HG02981 (cell line): ENCODE measurements at regions not wholly inside any gene's neighbourhood (a gene's known extent, or its start where the extent isn't known, plus 50 kb on each side); places are given as distances from the start of the nearest gene placed in this dataset.

Experiments
- ATAC-seq: cut with Tn5 transposase; IDR thresholded peaks from one replicate; pipeline ENCODE4 v1.9.1; 2021; ENCODE audit warnings: mild to moderate bottlenecking, moderate library complexity; ENCODE audit not compliant: unreplicated experiment

- peak; percentile 93 for ATAC-seq
Measured at GRCh38 chr4:18366892-18367291, 345.3 kb upstream of the LCORL start.

DNA sequence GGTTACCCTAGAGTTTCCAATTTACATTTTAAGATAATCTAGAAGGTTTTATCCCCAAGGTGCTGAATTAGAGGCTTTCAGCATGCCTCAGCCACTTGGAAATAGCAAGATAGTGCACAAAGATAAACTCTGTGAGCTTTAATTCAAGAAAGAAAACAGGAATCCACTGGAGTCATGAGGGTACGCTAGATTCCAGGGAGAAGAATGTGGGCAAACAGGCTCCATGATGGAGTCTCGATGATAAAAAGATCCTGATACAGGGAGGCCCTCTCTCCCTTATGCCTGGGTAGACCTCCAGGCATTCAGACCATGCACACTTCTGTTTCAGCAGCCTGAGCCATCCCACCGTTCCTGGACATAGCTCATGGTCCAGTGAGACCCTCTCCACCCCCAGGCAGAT is 344.6 kb upstream of the LCORL start:
- no peak for ATAC-seq

DNA sequence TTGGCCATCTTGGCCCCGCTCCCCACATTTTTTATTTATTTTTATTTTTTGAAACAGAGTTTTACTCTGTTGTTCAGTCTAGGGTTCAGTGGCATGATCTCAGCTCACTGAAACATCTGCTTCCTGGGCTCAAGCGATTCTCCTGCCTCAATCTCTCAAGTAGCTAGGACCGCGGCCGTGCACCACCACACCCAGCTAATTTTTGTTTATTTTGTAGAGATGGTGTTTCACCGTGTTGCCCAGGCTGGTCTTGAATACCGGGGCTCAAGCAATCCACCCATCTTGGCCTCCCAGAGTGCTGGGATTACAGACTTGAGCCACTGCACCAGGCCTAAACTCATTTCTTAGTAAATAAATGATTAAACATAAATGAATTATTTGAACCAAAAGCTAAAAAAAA is 322.0 kb upstream of the LCORL start:
- ATAC-seq, result no peak

GRCh38 chr4:18342847-18343246 is 321.3 kb upstream of the LCORL start:
- ATAC-seq, result no peak

DNA sequence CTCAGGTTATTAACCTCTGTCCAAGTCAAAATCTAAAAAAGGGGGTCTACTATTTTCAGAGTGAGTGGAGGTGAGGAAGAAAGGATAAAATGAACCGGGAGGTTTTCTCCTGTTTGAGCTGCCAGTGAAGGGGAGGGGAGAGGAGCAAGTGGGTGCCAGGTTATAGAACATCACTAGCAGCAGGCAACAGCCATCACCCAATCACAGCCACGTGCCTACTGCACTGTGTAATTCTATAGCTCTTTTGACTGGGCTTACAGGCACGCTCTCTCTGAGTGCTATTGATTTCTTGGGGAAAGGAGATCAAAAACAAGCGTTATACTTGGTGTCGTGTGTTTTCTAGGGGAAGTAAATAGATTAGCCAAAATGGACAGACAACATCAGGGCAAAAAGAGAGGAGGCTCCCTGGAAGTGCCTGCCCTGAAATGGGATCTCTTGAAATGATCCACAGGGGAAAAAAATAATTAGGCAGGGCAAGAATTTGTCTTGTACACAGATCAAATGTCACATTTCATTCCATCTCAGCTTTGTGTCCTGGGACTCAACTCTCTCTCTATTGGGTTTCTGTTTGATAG is 300.5 kb upstream of the LCORL start:
- ATAC-seq, result no peak

DNA sequence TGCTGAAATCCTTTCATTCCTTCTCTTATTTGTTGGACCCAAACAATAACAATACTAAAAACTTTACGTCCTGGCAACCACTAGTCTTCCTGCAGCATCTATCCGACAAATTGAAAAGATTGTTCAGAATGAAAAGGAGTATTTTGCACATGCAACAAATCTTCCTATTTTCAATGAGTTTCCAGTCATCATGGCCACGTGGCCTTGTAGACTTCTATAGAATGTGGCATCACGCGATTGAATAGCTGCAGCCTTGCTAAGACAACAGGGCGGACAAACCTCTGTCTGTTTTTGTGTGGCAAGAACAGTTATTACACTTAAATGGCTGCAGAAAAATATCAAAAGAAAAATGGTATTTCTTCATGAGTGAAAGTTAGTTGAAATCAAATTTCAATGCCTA is 297.9 kb upstream of the LCORL start:
- no peak for ATAC-seq

GRCh38 chr4:18318682-18319388 is 297.3 kb upstream of the LCORL start:
- no peak for ATAC-seq

GRCh38 chr4:18314731-18315130 is 293.2 kb upstream of the LCORL start:
- ATAC-seq, result no peak

DNA sequence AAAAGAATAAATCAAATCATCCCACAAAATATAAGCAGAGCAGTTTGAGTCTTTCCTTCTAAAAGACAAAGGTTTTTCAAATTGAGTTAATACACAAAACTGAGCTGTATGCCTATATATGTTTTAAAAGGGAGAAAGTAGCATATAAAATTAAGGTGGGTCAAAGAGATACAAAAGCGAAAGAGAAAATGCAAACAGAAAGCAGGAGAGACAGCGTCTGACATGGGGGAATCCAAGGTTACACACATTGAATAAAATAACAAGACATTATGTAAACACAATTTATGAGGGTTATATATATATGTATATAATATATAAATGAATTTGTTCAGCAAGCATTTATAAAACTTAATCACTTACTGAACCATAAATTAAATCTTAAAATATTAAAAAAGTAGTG is 276.1 kb upstream of the LCORL start:
- no peak for ATAC-seq

DNA sequence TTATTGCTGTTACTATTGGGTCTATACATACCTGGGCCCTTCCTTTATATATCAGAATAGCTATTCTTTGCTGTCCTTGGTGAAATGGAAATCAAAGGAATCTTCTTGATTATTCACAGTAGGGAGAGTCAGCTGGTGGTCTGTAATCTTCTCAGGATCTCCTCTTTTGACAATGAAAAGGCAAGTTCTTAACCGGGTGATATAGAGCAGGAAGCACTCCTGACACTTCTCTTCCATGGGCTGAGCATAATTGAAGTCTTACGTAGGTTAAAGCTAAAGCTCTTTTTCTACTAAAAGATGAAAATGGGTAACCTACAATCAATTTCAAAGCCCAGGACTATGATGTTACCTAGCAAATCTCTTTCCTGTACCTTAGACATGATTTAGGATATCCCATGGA is 274.9 kb upstream of the LCORL start:
- ATAC-seq, result no peak

- ATAC-seq, result no peak
Measured at GRCh38 chr4:18294846-18295245, 273.3 kb upstream of the LCORL start.

DNA sequence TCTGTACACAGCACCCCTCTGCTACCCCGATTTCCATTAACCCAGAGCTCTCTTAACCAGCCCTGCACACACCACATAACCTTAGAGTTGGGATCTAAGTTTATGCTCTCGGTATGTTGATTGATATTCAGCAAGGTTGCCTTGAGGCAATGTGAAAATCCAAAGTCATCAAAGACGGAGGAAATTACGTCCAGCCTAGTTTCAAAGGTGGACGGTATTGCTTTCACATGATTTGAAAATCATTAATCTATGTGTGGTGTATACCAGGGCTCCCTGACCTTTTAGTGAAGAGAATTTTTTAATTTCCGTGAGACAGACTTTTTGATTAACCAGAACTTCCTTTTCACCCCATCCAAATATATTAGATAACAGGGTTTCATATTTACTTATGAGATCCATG is 272.5 kb upstream of the LCORL start:
- no peak for ATAC-seq

DNA sequence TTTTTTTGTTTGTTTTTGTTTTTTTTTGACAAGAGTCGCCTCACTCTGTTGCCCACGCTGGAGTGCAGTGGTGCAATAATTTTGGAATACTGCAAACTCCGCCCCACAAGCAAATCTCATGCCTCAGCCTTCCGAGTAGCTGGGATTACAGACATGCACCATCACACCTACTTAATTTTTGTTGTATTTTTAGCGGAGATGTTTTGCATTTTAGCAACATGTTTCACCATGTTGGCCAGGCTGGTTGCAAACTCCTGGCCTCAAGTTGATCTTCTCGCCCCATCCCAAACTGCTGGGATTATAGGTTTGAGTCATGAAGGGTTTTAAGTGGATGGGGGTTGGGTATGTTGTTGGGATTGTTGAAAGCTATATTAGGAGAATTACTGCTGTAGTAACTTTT is 270.9 kb upstream of the LCORL start:
- no peak for ATAC-seq

- no peak for ATAC-seq
Measured at GRCh38 chr4:18291981-18292380, 270.4 kb upstream of the LCORL start.

DNA sequence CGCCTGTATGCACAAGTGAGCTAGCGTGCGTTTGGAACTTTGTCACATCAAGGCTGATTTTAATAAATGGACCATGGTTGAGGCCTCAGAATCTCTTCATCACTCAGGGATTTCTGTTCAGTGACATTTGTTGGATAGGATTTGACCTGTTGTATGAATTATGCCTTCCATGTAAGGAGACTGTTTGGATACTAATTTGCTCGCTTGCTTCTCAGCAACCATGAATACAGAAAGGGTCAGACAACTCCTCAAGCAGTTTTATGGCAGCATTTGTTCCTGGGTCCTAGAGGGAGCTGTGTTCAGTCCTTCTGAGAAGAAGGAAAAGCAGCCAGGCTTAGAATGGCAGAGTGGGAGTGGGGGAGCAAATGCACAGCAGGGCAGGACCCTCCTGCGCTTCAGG is 269.7 kb upstream of the LCORL start:
- no peak for ATAC-seq

GRCh38 chr4:18285357-18285756 is 263.8 kb upstream of the LCORL start:
- ATAC-seq, result no peak

GRCh38 chr4:18278244-18278643 is 256.7 kb upstream of the LCORL start:
- no peak for ATAC-seq

GRCh38 chr4:18262832-18263231 is 241.3 kb upstream of the LCORL start:
- ATAC-seq, result no peak

- no peak for ATAC-seq
Measured at GRCh38 chr4:18252052-18252451, 230.5 kb upstream of the LCORL start.

GRCh38 chr4:18250564-18250963 is 229.0 kb upstream of the LCORL start:
- ATAC-seq, result peak; percentile 69

DNA sequence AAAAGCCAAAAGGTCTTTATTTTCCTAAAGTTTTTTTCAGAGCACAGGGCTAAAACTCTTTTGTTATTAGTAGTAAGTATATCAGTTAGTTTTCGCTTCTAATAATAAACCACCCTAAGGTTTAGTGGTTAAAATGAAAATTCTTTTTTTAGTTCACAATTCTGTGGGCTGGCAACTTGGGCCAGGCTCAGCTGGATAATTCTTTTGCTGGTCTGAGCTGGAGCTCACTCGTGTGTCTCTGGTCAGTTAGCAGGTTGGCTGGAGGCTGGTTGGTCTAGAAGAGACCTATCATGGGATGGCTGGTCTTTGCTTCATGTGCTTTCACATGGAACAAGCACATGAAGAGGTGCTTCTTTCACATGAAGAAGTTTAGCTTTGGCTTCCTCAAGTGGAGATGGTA is 227.1 kb upstream of the LCORL start:
- ATAC-seq, result no peak

DNA sequence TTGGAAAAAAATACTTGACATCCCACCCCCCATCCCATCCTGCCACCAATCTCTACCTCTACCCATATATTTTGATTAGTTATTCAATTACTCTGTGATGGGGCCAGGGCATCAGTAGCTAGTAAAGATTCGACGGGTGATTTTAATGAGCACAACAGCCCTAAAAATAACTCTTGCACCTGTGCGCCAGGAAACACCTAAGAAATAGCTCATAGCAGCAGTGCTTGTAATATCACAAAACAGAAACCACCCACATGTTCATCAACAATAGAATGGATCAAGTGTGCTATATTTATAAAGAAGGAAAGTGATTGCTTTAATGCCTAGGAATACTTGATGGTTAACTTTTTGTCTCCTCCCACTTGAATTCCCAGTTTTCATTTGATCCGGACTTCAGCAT is 225.6 kb upstream of the LCORL start:
- no peak for ATAC-seq
